ENCODE measurements at regions not wholly inside any gene's neighbourhood (a gene's known extent, or its start where the extent isn't known, plus 50 kb on each side); places are given as distances from the start of the nearest gene placed in this dataset.

DNA sequence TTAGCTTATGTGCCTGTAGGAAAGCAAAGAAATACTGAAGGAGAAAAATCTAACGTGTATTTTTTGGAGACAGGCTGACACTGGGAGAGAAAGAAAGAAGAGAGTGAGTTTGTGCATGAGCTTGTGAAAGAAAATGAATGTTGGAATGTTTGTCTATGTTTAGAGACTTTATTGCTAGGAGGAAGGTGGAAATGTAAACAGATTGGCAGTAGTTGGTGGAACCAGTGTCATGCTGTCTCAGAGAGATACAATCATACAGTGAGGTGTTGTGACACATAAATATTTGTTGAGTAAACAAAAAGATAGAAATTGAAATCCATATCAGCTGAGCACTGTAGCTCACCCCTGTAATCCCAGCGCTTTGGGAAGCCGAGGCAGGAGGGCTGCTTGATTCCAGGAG, 222.2 kb upstream of the MEIS1 start:
- TF ChIP-seq ZNF133 (tag by site-specific recombination; IDR thresholded peaks at IDR 0.05), result no peak
- TF ChIP-seq ZNF350 (tag by site-specific recombination; IDR thresholded peaks at IDR 0.05), result no peak
- TF ChIP-seq, protein P1, sequence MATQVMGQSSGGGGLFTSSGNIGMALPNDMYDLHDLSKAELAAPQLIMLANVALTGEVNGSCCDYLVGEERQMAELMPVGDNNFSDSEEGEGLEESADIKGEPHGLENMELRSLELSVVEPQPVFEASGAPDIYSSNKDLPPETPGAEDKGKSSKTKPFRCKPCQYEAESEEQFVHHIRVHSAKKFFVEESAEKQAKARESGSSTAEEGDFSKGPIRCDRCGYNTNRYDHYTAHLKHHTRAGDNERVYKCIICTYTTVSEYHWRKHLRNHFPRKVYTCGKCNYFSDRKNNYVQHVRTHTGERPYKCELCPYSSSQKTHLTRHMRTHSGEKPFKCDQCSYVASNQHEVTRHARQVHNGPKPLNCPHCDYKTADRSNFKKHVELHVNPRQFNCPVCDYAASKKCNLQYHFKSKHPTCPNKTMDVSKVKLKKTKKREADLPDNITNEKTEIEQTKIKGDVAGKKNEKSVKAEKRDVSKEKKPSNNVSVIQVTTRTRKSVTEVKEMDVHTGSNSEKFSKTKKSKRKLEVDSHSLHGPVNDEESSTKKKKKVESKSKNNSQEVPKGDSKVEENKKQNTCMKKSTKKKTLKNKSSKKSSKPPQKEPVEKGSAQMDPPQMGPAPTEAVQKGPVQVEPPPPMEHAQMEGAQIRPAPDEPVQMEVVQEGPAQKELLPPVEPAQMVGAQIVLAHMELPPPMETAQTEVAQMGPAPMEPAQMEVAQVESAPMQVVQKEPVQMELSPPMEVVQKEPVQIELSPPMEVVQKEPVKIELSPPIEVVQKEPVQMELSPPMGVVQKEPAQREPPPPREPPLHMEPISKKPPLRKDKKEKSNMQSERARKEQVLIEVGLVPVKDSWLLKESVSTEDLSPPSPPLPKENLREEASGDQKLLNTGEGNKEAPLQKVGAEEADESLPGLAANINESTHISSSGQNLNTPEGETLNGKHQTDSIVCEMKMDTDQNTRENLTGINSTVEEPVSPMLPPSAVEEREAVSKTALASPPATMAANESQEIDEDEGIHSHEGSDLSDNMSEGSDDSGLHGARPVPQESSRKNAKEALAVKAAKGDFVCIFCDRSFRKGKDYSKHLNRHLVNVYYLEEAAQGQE (tag by site-specific recombination; IDR thresholded peaks at IDR 0.05), result no peak
- TF ChIP-seq SP2 (tag by site-specific recombination; IDR thresholded peaks at IDR 0.05), result no peak
- TF ChIP-seq, protein P2, sequence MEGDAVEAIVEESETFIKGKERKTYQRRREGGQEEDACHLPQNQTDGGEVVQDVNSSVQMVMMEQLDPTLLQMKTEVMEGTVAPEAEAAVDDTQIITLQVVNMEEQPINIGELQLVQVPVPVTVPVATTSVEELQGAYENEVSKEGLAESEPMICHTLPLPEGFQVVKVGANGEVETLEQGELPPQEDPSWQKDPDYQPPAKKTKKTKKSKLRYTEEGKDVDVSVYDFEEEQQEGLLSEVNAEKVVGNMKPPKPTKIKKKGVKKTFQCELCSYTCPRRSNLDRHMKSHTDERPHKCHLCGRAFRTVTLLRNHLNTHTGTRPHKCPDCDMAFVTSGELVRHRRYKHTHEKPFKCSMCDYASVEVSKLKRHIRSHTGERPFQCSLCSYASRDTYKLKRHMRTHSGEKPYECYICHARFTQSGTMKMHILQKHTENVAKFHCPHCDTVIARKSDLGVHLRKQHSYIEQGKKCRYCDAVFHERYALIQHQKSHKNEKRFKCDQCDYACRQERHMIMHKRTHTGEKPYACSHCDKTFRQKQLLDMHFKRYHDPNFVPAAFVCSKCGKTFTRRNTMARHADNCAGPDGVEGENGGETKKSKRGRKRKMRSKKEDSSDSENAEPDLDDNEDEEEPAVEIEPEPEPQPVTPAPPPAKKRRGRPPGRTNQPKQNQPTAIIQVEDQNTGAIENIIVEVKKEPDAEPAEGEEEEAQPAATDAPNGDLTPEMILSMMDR (tag by site-specific recombination; IDR thresholded peaks at IDR 0.05), result no peak
- no peak for TF ChIP-seq MZF1 (tag by site-specific recombination; IDR thresholded peaks at IDR 0.05; ENCODE audit: borderline replicate concordance)
- TF ChIP-seq ZSCAN23 (tag by site-specific recombination; IDR thresholded peaks at IDR 0.05), result no peak
- TF ChIP-seq KLF16 (tag by site-specific recombination; IDR thresholded peaks at IDR 0.05), result no peak
